Frontal cortex (tissue), 3 donors: ENCODE measurements at regions not wholly inside any gene's neighbourhood (a gene's known extent, or its start where the extent isn't known, plus 50 kb on each side); places are given as distances from the start of the nearest gene placed in this dataset.

Source experiments
- DNase-seq, 2 donors: peaks; one replicate each; pipeline ENCODE4 v3.0.0; 2012; ENCODE audit warnings: low spot score in 2 of 2
- FAIRE-seq: peaks from 2 replicates; lab custom pipeline; 2012; peaks lifted over from hg19 to GRCh38; lab: Jason Lieb, UNC
- donor health status: control.
- donor health status: control.
- donor health status: control.

GRCh38 chr13:76719955-76720354 lies 166.2 kb downstream of the KCTD12 start:
- FAIRE-seq (no peak), DNase-seq (no peak)

DNA sequence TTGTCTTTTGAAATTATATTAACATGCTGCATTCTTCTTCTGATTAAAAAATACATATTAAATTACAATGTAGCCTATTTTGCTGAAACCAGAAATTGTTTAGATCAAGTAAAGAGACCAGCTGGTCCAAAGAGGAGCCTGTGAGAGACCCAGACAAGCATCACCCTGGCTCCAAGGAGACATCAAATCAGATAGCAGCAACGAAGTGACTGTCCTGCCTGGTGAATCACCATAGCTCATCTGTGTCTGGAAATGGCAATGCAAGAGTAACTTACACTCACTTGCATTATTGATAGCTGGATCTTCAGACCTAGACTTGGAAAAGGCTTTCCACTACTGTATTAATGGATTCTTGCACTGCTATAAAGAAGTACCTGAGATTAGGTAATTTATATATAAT lies 169.1 kb downstream of the KCTD12 start:
- DNase-seq (no peak), FAIRE-seq (no peak)

DNA sequence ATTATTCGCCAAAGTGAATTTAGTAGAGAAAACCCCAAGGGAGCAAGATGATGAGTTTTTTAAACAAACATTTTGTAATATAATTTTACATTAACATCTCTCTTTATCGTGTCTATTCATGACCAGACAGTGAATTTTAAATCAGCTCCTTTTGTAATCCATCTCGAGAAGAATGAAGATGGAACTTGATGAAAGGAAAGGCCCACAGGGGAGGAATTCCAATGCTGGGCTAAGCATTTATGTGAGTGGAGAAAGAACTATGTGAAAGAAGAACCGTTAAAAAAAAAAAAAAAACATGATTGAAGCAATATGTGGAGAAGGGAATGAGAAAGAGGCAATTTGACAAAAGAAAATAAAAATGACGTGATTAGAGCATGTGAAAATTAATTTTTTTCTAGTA lies 170.6 kb downstream of the KCTD12 start:
- DNase-seq (no peak), FAIRE-seq (no peak)

GRCh38 chr13:76715075-76715474 lies 171.1 kb downstream of the KCTD12 start:
- no peak for DNase-seq
- FAIRE-seq = no peak

GRCh38 chr13:76713280-76713679 lies 172.9 kb downstream of the KCTD12 start:
- no peak for FAIRE-seq
- no peak for DNase-seq

DNA sequence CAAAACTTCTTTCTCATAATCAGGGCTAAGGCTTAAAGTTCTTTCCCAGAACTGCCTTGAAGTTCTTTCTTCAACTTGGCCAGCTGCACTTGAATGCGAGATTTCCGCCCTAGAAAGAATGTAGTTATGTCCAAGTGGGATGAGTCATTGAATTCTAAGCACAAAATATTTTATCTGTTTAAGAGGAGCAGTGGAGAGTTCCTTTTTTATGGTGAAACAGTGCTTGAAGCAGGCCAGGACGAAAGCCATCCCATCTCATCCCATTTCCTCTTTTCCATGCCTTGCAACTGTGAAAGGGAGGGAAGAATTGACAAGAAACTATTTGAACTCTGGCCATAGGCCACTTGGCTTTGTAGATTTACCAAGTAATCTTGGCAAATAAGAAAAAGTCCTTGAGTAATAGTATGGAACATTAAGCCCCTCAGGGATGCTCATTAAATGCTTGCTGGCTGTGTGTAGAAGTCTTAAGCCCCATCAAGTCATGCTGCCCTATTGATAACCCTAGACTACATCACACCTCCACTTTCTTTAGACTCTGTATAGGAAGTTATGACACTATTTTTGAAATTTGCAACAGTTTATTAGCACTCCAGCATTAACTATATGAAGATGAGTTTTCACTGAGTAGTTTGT lies 174.5 kb downstream of the KCTD12 start:
- no peak for FAIRE-seq
- DNase-seq = peak in 1 of 2 donors; percentile 22

- no peak for FAIRE-seq
- DNase-seq = no peak
Measured at GRCh38 chr13:76709851-76710250, 176.4 kb downstream of the KCTD12 start.

DNA sequence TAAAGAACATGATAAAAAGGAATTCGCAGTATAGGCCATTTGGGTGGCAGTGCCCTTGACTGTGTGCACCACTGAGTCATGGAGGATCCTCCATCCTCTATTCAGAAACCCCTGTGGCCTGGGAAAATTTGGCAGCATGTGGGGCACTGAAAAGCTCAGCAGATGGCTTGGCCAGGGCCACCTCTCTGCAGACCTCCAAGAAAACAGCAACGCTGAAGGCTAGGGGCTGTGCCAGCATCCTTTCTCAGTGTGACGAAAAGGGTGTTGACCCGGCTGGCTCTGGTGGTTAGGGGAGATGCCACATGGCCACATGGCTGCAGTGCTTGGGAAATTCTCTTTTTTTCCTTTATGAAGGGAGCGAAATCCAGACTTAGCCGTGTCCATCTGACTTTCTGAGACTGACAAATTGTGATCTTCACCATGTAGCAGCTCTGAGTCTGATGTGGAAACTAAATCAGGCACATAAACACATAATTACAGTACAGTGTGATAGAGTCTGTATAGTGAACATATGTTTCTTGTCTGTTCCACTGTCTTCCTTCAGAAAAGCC lies 178.0 kb downstream of the KCTD12 start:
- FAIRE-seq (no peak), DNase-seq (no peak)

DNA sequence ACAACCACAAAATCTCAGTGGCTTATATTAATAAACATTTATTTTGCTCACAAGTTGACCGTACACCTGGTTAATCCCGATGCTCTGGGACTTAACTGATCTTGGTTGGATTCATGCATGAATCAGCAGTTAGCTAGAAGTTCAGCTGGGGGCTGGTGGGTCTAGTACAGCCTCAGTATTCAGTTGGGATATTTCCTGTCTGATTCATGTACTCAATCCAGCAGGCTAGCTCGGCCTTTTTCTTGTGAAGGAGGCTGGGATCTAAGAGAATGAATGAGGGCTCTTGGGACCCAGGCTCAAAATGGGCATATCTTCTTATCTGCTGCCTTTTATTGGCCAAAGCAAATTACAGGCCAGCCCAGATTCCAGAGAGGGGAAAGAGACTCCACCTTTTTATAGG lies 178.8 kb downstream of the KCTD12 start:
- FAIRE-seq (no peak), DNase-seq (no peak)

DNA sequence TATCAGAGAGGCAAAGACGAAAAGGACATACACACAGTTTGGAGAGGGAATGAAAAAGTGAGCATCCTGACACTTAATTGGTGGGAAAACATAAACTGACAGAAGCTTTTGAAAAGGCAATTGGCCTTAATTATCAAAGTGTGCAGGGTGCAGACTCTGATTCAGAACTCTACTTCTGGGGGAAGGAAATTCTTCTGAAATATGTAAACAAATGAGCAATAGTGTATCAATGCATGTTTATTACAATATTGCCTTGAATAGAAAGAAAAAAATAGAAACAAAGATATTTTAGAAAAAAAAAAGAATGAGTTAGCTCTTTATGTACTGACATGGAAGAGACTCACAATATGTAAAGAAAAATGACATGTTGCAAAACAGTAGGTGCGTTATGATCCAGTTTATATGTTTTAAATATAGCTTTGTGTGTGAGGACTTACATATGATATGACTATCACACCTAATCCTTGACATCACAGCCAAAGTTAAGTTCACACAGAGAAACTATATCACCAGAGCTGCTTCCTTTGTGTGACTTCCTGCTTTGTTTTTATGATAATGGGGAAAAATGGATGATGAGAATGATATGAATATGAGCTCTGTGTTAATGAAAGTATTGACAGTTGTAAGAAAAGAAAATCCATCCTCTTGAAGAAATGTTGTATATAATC lies 182.4 kb downstream of the KCTD12 start:
- no peak for FAIRE-seq
- DNase-seq = no peak

DNA sequence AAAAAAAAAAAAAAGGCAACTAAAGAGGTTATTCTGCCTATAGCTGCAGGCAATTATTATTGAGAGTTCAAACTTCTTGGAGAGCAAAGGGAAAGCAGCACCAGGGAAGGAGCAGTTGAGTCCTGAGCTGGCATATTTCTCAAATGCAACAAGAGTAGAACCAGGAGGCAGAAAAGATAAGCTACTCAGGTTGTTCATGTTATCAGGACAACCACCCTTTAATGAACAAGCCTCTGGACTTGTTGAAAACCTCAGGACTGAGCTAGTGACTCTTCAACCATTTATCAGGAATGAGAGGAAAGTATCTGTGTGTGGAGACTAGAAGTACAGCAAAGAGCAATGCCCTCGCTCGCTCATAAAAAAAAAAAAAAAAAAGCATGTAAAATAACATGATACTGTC lies 183.0 kb downstream of the KCTD12 start:
- FAIRE-seq = no peak
- DNase-seq = no peak

DNA sequence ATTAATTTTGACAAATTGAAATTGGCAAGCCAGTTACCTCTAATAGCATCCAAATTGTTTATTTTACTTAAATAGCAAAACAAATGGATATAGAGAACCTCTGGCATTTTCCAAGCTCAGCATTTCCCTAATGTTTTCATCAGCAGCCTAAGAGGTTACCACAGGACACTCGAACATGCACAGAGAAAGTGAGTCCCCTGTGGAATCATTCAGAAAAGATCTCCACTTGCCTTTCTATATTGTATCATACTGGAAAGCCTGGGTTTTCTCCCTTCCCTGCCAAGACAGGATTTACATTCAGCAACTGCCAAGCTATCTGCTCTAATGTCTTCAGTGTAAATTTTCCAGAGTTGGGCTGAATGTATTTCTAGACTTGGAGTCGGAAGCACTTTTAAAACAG lies 188.9 kb downstream of the KCTD12 start:
- no peak for FAIRE-seq

DNA sequence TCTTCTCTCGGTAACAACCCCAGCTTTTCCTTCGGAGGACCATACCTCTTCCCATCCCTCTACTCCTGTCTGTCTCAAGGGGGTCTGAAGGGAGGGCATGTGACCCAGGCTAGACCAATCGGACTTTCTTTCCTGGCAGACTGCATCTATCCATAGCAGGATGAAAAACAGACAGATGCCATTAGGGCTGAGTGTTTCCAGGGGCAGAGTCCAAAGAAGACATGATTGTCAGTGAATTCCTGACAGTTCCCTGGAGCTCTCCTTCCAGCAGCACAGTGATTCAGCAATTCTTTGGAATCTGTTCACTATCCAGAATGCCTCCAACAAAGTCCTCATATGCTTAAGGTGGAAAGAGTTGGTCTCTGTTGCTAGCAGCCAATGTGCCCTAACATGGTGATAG lies 189.8 kb downstream of the KCTD12 start:
- FAIRE-seq (no peak), DNase-seq (no peak)

More for the DNA sequence above, 188.9 kb downstream of the KCTD12 start:
- no peak for DNase-seq

DNA sequence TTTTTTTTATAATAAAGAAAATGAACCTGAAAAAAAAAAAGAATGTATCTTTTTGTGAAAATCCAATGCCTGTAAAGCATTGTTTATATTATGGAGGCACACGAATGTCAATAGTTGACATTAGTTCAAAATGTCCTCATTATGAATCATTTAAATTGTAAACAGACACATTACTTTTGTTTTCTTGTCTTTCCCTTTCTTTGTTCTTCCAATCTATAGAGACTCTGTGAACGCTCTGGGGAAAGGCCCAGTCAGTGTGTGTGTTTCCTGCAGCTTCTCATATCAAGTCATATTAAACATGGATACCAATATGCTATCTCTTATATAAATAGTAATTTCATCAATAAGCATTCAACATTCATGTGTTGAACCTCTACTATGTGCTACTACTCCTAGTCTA lies 193.1 kb downstream of the KCTD12 start:
- no peak for DNase-seq
- no peak for FAIRE-seq

DNA sequence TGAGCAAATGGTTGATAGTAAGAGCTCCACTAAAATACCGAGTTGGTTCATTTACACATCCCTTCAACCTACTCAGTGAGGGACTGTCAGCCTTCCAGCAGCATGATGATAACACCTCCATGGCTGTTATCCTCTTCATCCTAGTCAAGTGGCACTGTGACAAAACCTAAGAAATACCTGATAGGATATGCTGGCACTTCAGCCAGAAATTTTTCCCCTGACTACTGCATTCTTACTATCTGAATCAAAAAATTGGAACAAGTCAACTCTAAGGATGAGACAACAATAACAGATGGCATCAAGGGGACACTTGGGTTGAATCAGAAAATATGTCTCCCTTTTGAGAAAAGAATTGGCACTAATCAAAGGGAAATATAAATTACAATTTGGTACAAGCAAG lies 193.9 kb downstream of the KCTD12 start:
- no peak for DNase-seq

GRCh38 chr13:76690611-76691010 lies 195.6 kb downstream of the KCTD12 start:
- DNase-seq (no peak), FAIRE-seq (no peak)

More for the DNA sequence above, 193.9 kb downstream of the KCTD12 start:
- FAIRE-seq = no peak

DNA sequence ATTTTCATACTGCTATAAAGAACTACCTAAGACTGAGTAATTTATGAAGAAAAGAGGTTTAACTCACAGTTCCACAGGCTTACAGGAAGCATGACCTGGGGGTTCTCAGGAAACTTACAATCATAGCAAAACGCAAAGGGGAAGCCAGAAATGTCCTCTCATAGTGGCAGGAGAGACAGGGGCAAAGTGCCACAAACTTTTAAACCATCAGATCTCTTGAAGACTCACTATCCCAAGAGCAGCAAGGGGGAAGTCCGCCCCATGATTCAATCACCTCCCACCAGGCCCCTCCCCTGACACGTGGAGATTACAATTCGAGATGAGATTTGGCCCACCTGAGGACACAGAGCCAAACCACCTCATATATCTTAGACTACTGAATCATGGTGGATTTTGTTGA lies 198.7 kb downstream of the KCTD12 start:
- no peak for FAIRE-seq
- DNase-seq = no peak

DNA sequence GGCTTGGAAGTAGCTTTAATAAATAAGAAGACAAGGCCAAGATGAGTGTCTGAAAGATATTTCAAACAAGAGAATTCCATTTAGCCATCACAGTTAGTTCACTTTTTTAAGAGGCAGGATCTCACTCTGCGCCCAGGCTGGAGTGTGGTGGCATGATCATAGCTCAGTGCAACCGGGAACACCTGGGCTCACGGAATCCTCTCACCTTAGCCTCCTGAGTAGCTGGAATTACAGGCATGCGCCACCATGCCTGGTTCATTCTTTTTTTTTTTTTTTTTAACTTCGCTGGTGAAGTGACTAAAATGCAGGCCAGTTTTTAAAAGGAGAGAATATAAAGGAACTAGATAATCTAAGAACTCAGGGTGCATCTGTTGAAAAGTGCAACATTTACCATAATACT lies 200.3 kb downstream of the KCTD12 start:
- no peak for FAIRE-seq
- no peak for DNase-seq

- FAIRE-seq (no peak), DNase-seq (no peak)
Measured at GRCh38 chr13:76684336-76684735, 201.9 kb downstream of the KCTD12 start.

DNA sequence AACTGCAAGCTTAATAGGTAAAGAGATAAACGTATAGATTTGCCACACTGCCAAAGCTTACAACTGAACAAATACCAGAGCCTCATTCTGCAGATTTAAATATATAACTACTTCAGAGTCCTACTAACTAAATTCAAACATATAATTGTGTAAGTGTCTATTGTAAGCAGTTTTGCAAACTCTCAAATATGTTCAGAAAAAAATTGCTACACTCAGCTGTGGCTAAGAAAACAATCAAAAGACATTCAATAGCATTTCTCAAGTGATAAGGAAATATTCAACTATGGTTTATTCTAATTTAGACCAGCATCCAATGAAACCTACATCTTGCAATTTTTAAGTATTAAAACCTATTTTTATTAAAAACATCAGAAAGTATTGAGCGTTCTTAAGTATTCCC lies 202.4 kb downstream of the KCTD12 start:
- DNase-seq (no peak), FAIRE-seq (no peak)

DNA sequence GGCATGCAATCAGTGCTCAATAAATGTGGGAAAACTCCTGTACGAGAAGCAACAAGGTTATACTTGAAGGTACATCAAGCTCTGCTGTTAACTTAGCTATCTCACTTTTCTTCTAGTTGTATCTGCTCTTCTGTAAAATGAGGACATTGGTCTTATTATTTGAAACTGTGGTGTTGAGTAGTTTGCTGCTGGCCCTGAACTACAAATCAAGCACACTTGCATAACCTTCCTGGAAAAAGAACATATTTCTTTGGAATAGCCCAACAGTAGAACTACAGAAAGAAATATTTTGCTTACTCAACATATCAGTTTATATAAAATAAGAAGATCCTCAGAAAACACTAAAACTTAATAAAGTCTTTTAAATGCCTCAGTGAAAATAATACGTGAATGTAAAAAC lies 203.0 kb downstream of the KCTD12 start:
- FAIRE-seq = no peak
- DNase-seq = no peak

- no peak for FAIRE-seq
- no peak for DNase-seq
Measured at GRCh38 chr13:76680112-76680511, 206.1 kb downstream of the KCTD12 start.
